HepG2 (cell line): ENCODE measurements at regions not wholly inside any gene's neighbourhood (a gene's known extent, or its start where the extent isn't known, plus 50 kb on each side); places are given as distances from the start of the nearest gene placed in this dataset.

ENCODE experiments used
- CEBPB ChIP-seq: IDR thresholded peaks from 2 replicates; pipeline ENCODE4 v1.6.1; 2011; ENCODE audit warnings: low read depth, low read length, improper control_type of control experiment, borderline replicate concordance
- CREB1 ChIP-seq, 2 experiments: fragments of 450-650 bp in 1 of 2; IDR thresholded peaks; 2 replicates each; pipeline ENCODE4 v1.6.1; 2016 to 2017; ENCODE audit warnings: control low read depth in 1 of 2, mild to moderate bottlenecking in 1 of 2, missing compliant biosample characterization in 1 of 2, missing genetic modification characterization in 1 of 2
- CTCF ChIP-seq: sonication (generic); formaldehyde crosslinking; IDR thresholded peaks from 2 replicates; pipeline ENCODE4 v1.5.0; 2020; ENCODE audit warnings: mild to moderate bottlenecking, missing genetic modification reagents, moderate library complexity
- EP300 ChIP-seq, 3 experiments: sonication (generic) in 1 of 3; formaldehyde crosslinking in 1 of 3; IDR thresholded peaks; 2 replicates each; pipeline versions ENCODE4 v1.5.1 to v1.6.1; 2011 to 2020; ENCODE audit warnings: low read depth in 2 of 3, low read length in 2 of 3, borderline replicate concordance in 1 of 3, improper control_type of control experiment in 1 of 3, mild to moderate bottlenecking in 1 of 3, missing genetic modification reagents in 1 of 3, moderate library complexity in 1 of 3
- EZH2 ChIP-seq: conservative IDR thresholded peaks from 2 replicates; pipeline ENCODE4 v1.6.1; 2012; ENCODE audit warnings: mild to moderate bottlenecking, low read depth, low read length, moderate library complexity
- IRF2 ChIP-seq: IDR thresholded peaks from 2 replicates; pipeline ENCODE4 v1.6.1; 2018; ENCODE audit warnings: missing genetic modification reagents, missing compliant biosample characterization
- KLF6 ChIP-seq: IDR thresholded peaks from 2 replicates; pipeline ENCODE4 v1.8.0; 2016; ENCODE audit warnings: missing biosample characterization, missing genetic modification reagents
- NAIF1 ChIP-seq: sonication (generic); formaldehyde crosslinking; IDR thresholded peaks from 2 replicates; pipeline ENCODE4 v1.5.0; 2020; ENCODE audit warnings: mild to moderate bottlenecking, missing genetic modification reagents, borderline replicate concordance
- TCF7L2 ChIP-seq: IDR thresholded peaks from 2 replicates; pipeline ENCODE4 v1.6.1; 2011; ENCODE audit warnings: mild to moderate bottlenecking, low read depth, low read length, moderate library complexity
- TEF ChIP-seq: sonication (generic); formaldehyde crosslinking; IDR thresholded peaks from 2 replicates; pipeline ENCODE4 v1.5.0; 2020; ENCODE audit warnings: missing genetic modification reagents
- TFDP2 ChIP-seq: sonication (generic); formaldehyde crosslinking; IDR thresholded peaks from 2 replicates; pipeline ENCODE4 v1.4.0; 2020; ENCODE audit warnings: missing genetic modification reagents
- ZFP37 ChIP-seq: sonication (generic); formaldehyde crosslinking; IDR thresholded peaks from 2 replicates; pipeline ENCODE4 v1.4.0; 2020; ENCODE audit warnings: missing genetic modification reagents, borderline replicate concordance

- no peak for TF ChIP-seq ZFP37 (CRISPR knock-in tag)
- no peak for TF ChIP-seq TCF7L2
- TF ChIP-seq EP300 (IDR thresholded peaks at IDR 0.05; ENCODE audit: low read depth in 2 of 2, low read length in 2 of 2) = no peak
- no peak for TF ChIP-seq EP300 (CRISPR knock-in tag; IDR thresholded peaks at IDR 0.05; ENCODE audit: borderline replicate concordance)
- TF ChIP-seq NAIF1 (CRISPR knock-in tag) = no peak
- TF ChIP-seq EZH2 = no peak
- no peak for TF ChIP-seq CREB1 (IDR thresholded peaks at IDR 0.05)
- no peak for TF ChIP-seq CREB1 (CRISPR knock-in tag; IDR thresholded peaks at IDR 0.05)
- no peak for TF ChIP-seq KLF6
- TF ChIP-seq TEF (CRISPR knock-in tag) = no peak
- TF ChIP-seq TFDP2 (CRISPR knock-in tag) = no peak
- TF ChIP-seq CTCF (CRISPR knock-in tag) = no peak
- no peak for TF ChIP-seq IRF2 (CRISPR knock-in tag)
- TF ChIP-seq CEBPB = no peak
Observed at GRCh38 chrX:124239324-124239723, 93.1 kb upstream of the TEX13D start.
